COR-L47 (cell line): ENCODE measurements at regions not wholly inside any gene's neighbourhood (a gene's known extent, or its start where the extent isn't known, plus 50 kb on each side); places are given as distances from the start of the nearest gene placed in this dataset.

Source experiments
- DNase-seq: peaks from one replicate; lab custom pipeline; 2025; lab: John Stamatoyannopoulos, UW

DNA sequence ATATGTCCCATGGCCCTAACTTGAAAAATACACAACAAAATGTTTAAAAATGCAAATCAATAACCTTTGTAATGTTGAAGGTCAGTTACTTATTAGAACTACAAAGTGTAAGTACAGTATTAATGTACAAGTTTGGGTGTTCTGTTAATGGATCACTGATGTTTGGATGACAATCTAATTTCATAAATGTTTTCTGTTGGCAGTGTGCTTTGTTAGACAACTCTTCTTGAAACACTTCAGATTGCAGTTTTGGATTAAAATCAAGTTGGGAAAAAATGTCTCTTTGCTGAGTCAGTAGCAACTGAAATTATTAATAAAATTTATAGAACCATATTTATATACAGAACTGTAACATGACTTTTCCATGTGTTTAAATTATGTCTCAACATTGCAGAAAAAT, 1063.5 kb upstream of the PCDH9 start:
- DNase-seq: no peak

DNA sequence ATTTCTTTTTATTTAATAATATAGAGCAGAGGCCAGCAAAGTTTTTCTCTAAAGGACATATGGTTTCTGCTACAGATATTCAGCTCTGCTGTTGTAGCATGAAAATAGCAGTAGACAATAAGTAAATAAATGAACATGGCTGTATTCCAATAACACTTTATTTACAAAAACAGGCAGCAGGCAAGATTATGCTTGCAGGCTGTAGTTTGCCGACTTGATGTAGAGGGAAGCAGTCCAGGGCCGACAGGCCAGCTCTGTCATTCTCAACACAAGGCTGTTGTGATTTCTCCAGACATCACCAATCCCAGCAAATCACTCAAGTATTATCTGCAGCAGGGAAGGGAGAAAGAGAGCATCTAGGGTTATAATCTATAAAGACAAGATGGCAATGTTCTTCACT, 1062.5 kb upstream of the PCDH9 start:
- DNase-seq: no peak

DNA sequence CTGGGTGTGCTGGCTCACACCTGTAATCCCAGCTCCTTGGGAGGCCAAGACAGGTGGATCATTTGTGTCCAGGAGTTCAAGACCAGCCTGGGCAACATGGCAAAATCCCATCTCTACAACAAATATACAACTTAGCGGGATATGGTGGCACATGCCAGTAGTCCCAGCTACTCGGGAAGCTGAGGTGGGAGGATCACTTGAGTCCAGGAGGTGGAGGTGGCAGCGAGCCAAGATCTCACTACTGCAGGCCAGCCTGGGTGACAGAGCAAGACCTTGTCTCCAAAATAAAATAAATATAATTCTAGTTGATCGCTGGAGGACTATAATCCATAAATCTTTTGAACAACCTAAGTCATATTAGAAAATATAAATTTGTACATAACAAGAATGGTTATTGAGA, 1061.5 kb upstream of the PCDH9 start:
- no peak for DNase-seq

GRCh38 chr13:68275758-68276157, 1045.6 kb upstream of the PCDH9 start:
- no peak for DNase-seq

GRCh38 chr13:68272652-68273051, 1042.5 kb upstream of the PCDH9 start:
- DNase-seq: no peak

GRCh38 chr13:68264692-68265091, 1034.6 kb upstream of the PCDH9 start:
- no peak for DNase-seq

- no peak for DNase-seq
Measured at GRCh38 chr13:68261105-68261504, 1031.0 kb upstream of the PCDH9 start.

- DNase-seq: no peak
Measured at GRCh38 chr13:68257111-68257842, 1027.1 kb upstream of the PCDH9 start.

GRCh38 chr13:68254151-68254550, 1024.0 kb upstream of the PCDH9 start:
- no peak for DNase-seq

GRCh38 chr13:68234274-68234673, 1004.1 kb upstream of the PCDH9 start:
- no peak for DNase-seq

- no peak for DNase-seq
Measured at GRCh38 chr13:68232351-68233130, 1002.4 kb upstream of the PCDH9 start.

DNA sequence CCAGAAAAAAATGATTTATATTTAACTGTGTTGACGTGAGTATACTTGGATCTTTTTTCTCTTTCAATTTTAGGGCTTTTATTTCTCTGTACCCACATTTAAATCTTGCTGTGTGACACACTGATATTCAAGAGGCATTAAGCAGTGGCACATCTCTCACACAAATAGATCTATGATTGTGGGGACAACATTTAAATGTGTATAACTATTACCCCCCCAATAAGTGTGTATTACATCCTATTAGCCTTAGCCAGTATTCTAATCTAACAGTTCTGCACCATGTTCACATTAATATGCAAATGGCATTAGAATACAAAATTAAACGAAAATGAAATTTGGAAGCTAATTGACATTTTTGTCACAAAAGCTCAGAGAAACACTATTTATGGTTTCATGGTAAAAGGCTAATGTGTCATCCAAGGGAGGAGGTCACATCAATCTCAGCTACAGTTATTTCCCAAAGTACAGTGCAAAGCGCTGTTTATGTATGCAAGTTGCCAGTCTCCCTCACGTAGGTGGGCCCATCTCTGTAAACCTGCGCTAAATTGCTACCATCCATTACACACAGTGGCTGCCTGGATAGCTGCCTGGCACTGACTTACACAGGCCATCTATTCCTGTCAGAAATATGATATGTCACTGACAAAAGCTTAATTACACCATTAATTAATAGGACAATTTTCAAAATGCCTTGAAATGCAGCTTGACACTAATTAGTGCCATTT, 984.7 kb upstream of the PCDH9 start:
- peak; percentile 19 for DNase-seq

GRCh38 chr13:68199271-68199670, 969.1 kb upstream of the PCDH9 start:
- no peak for DNase-seq

DNA sequence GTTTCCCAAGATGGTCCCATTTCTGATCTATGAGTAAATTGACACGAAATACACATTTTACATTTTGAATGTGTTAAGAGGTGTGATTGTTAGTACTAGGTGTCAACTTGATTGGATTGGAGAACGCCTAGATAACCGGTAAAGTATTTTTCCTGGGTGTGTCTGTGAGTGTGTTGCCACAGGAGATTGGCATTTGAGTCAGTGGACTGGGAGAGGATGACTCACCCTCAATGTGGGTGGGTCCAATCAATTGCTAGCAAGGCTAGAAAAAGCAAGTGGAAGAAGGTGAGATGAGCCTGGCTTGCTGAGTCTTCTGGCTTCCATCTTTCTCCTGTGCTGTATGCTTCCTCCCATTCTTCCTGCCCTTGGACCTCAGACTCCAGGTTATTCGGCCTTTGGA, 960.7 kb upstream of the PCDH9 start:
- no peak for DNase-seq

DNA sequence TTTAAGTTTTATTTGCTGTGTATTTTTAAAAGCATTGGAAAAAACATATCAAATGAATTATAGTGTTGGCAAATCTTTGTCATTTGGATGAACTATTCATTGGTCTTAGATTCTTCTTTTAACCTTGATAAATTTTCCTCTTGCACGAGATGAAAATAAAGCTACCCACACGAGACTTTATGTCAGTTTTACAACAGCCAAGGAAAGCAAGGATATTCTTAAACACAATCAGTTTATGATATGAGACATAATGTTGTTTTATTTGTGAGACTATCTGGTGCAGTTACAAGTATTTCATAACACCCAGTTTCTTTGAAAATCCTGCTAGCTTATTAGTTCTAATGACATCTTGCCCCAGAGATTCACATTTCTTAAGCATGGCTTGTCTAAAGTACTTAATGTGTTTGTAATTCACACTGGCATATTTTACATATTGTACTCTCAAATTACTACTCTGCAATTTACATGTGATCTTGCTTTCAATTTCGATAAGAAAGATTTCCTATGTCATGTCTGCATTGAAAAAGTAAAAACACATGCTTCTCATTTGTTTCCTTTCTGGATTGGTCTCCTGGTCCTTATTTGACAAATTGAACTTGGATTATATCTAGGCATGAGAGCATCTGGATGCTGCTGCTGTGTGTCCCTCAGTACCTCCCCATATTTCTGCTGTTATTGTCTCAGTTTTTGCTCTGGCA, 955.5 kb upstream of the PCDH9 start:
- DNase-seq: no peak

DNA sequence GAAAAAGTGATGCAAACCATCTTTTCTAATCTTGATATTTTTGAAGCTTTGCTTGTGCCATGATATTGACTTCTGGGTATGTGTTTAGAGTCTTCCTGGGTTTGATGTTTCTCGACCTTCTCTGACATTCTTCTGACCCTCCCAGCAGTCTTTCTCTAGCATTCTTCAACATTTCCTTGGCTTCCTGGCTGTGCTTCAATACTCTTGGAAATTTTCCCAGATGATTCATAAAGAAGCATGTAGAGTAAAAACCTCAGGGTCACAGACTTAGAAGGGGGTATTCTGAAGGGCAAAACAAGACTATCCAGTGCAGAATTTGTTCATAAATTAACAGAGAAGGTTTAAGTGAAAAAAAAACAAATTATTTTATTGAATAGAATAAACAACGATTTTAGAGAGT, 946.3 kb upstream of the PCDH9 start:
- DNase-seq: peak; percentile 20

DNA sequence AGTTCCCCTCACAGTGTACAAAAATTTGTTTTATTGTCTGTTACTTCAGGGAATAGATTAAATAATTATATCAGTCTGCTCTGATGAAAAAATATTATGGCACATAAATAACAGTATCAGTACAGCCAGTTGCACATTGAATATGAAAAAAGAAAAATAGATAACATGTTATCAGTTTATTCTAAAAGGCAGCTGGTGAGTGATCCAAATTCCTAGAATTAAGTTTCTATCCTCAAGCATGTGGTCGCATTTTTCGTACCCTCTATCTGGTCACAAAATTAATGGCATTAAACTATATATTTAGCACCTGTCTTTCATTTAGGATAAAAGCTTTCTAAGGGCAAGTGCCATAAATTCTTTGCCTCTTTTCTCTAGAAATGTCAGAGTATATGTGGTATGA, 944.8 kb upstream of the PCDH9 start:
- no peak for DNase-seq

GRCh38 chr13:68173111-68173510, 943.0 kb upstream of the PCDH9 start:
- no peak for DNase-seq

GRCh38 chr13:68170961-68171360, 940.8 kb upstream of the PCDH9 start:
- no peak for DNase-seq

- no peak for DNase-seq
Measured at GRCh38 chr13:68168448-68168847, 938.3 kb upstream of the PCDH9 start.

GRCh38 chr13:68160466-68160865, 930.3 kb upstream of the PCDH9 start:
- no peak for DNase-seq

GRCh38 chr13:68152414-68152813, 922.3 kb upstream of the PCDH9 start:
- no peak for DNase-seq
